HL-60 (cell line): ENCODE measurements at regions not wholly inside any gene's neighbourhood (a gene's known extent, or its start where the extent isn't known, plus 50 kb on each side); places are given as distances from the start of the nearest gene placed in this dataset.

Experiments
- POLR2AphosphoS5 ChIP-seq: IDR thresholded peaks from 2 replicates; pipeline ENCODE4 v1.6.1; 2012; ENCODE audit warnings: low read depth
- TF ChIP-seq, protein P1 (sequence below): IDR thresholded peaks from one replicate; pipeline ENCODE4 v1.5.1; 2011; ENCODE audit warnings: low read length, control low read depth, inconsistent platforms; ENCODE audit not compliant: insufficient read depth
- TF ChIP-seq, protein P2 (sequence below): IDR thresholded peaks from 2 replicates; pipeline ENCODE4 v1.6.1; 2012; ENCODE audit warnings: low read depth; ENCODE audit not compliant: insufficient replicate concordance

GRCh38 chr10:85319826-85320225 is 991.4 kb downstream of the CCSER2 start:
- TF ChIP-seq, protein P1, sequence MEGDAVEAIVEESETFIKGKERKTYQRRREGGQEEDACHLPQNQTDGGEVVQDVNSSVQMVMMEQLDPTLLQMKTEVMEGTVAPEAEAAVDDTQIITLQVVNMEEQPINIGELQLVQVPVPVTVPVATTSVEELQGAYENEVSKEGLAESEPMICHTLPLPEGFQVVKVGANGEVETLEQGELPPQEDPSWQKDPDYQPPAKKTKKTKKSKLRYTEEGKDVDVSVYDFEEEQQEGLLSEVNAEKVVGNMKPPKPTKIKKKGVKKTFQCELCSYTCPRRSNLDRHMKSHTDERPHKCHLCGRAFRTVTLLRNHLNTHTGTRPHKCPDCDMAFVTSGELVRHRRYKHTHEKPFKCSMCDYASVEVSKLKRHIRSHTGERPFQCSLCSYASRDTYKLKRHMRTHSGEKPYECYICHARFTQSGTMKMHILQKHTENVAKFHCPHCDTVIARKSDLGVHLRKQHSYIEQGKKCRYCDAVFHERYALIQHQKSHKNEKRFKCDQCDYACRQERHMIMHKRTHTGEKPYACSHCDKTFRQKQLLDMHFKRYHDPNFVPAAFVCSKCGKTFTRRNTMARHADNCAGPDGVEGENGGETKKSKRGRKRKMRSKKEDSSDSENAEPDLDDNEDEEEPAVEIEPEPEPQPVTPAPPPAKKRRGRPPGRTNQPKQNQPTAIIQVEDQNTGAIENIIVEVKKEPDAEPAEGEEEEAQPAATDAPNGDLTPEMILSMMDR: no peak
- TF ChIP-seq, protein P2, sequence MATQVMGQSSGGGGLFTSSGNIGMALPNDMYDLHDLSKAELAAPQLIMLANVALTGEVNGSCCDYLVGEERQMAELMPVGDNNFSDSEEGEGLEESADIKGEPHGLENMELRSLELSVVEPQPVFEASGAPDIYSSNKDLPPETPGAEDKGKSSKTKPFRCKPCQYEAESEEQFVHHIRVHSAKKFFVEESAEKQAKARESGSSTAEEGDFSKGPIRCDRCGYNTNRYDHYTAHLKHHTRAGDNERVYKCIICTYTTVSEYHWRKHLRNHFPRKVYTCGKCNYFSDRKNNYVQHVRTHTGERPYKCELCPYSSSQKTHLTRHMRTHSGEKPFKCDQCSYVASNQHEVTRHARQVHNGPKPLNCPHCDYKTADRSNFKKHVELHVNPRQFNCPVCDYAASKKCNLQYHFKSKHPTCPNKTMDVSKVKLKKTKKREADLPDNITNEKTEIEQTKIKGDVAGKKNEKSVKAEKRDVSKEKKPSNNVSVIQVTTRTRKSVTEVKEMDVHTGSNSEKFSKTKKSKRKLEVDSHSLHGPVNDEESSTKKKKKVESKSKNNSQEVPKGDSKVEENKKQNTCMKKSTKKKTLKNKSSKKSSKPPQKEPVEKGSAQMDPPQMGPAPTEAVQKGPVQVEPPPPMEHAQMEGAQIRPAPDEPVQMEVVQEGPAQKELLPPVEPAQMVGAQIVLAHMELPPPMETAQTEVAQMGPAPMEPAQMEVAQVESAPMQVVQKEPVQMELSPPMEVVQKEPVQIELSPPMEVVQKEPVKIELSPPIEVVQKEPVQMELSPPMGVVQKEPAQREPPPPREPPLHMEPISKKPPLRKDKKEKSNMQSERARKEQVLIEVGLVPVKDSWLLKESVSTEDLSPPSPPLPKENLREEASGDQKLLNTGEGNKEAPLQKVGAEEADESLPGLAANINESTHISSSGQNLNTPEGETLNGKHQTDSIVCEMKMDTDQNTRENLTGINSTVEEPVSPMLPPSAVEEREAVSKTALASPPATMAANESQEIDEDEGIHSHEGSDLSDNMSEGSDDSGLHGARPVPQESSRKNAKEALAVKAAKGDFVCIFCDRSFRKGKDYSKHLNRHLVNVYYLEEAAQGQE: no peak
- no peak for TF ChIP-seq POLR2AphosphoS5
